ENCODE measurements at regions not wholly inside any gene's neighbourhood (a gene's known extent, or its start where the extent isn't known, plus 50 kb on each side); places are given as distances from the start of the nearest gene placed in this dataset.

GRCh38 chr9:89810431-89810830, 205.6 kb downstream of the GADD45G start:
- no peak for DNase-seq (ENCODE audit: low spot score)

DNA sequence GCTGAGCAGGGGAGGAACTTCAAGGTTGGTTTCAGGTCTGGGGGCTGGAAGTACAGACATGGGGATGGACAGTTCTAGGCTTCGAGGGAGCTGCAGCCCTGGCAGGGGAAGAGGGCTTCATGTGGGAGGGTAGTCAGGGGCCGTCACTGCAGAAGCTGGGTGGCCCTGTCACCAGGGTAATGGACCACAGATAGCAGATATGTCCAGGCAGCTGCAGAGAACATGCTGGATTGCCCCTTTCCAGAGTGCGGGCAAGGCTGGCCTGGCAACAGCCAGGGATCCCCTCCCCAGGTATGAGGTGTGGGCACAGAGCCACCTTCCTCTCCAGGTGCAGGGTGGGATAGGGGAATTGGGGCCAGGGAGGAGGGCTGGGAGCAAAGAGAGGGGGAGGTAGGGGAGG, 206.5 kb downstream of the GADD45G start:
- no peak for DNase-seq (ENCODE audit: low spot score)

GRCh38 chr9:89811886-89812450, 207.2 kb downstream of the GADD45G start:
- no peak for DNase-seq (ENCODE audit: low spot score)

DNA sequence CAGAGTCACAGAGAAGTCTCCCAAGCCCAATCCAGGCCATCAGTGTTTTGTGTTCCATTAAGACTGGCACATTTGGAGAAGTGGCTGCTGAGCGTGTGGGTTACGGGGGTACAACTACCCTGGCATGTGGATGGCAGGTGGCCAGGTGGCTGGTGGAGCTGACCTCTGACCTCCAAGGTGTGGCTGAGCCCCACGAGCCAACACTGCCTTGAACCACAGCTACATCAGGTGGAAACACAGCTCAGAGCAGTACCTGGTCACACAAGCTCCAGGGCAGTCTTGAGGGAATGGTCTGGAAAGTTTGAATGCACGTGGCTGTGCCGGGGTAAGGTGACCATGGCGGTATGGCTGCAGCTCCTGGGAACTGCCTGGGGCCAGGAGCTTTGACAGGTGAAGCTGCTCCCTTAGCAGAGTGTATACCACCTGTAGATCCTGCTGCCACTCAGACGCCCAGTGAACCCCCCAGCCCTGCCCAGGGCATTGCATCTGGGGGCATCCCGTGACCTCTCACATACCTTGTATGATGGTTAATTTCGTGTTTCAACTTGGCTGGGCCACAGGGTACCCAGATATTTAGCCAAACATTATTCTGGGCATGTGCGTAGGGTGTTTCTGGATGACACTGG, 207.9 kb downstream of the GADD45G start:
- DNase-seq (ENCODE audit: low spot score): no peak

DNA sequence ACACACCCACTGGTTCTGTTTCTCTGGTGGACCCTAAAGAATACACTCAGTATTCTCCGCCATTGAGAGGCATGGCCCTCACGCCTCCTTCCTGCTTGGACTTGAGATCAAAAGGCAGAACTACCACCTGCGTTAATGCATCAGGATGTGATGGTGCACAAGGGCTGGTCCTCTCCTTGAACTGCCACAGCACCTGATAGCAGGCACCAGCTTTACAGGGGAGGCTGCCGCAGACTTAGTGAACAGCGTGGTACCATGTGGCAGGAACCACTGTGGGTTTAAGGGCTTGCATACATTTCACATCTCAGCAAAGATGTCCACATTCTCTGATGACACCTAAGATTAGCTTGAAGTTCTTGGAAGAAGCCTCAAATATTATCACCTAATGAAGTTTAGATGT, 208.7 kb downstream of the GADD45G start:
- no peak for DNase-seq (ENCODE audit: low spot score)

GRCh38 chr9:89814340-89815040, 209.7 kb downstream of the GADD45G start:
- no peak for DNase-seq (ENCODE audit: low spot score)

GRCh38 chr9:89815061-89815902, 210.5 kb downstream of the GADD45G start:
- no peak for DNase-seq (ENCODE audit: low spot score)

- DNase-seq (ENCODE audit: low spot score): no peak
Measured at GRCh38 chr9:89815903-89816573, 211.2 kb downstream of the GADD45G start.

DNA sequence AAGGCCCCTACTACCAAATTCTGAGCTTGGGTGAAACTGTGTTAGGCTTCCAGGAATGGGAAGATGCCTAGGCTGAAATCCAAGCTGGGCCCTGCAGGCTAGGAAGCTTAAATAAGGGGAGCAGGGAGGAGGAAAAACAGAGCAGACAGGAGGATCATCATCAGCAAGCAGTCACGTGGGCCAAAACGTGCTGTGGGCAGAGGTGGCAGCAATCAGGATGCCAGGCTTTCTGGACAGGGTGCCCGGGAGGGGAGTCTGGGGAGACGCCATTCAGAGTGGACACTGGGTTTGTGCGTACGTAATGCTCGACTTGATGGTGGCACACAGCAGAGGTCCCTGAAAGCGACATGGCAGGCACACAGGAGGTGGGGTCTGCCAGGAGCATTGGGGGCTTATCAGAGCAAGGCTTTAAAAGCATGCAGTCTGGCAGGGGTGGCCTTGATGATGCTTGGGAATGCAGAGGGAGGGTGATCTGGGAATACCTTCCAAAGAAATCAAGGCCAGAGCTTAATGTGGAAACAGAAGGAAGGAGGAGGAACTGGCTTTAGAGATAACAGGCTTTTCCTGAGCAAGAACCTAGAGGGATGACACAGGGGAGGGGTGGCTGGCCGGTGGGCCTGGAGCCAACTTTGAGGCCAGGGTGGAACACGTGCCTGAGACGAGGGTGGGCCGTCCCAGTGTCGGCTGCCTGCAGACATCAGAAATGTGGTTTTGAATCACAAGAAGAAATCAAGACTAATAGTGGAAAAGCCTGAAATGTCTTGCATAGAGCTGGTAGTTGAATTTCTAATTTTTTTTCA, 212.5 kb downstream of the GADD45G start:
- DNase-seq (ENCODE audit: low spot score): no peak

GRCh38 chr9:89820337-89820736, 215.5 kb downstream of the GADD45G start:
- no peak for DNase-seq (ENCODE audit: low spot score)

DNA sequence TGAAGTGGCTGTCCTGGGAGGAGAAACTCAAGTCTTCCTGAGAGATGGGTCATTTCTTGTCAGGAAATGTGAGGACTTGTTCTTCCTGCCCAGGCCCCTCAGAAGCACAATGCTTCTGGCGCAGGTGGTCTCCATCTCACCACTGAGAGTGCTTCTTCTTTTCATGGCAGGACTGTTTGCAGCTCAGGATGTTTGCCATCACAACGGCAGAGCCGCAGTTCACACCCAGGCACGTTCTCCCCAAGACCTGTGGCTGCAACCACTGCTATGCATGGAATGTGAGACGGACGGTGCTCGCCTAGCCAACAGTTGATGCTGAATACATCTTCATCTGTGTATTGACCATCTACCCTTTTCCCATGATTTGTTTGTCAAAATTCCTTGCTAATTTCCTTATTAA, 216.3 kb downstream of the GADD45G start:
- no peak for DNase-seq (ENCODE audit: low spot score)

GRCh38 chr9:89822996-89823395, 218.2 kb downstream of the GADD45G start:
- no peak for DNase-seq (ENCODE audit: low spot score)

- DNase-seq (ENCODE audit: low spot score): no peak
Measured at GRCh38 chr9:89825669-89826068, 220.9 kb downstream of the GADD45G start.

DNA sequence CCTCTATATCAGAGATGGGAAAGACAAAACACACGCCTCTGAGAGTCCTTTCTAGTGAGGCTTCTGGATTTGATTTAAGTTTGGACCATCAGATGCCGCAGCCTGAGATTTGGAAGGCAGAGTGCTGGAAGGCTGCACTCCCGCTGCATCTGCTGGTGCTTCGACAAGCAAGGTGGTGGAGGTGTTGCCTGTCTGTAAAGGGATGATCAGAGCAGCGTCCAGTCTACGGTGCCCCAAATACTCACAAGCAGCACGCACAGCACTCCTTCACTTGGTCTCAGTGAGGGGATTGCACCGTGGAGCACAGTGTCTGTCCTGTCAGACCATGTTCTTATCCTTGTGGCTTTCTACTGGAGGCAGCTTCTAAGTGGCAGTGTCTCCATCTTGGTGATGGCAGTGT, 221.4 kb downstream of the GADD45G start:
- no peak for DNase-seq (ENCODE audit: low spot score)

GRCh38 chr9:89829346-89829745, 224.5 kb downstream of the GADD45G start:
- no peak for DNase-seq (ENCODE audit: low spot score)

GRCh38 chr9:89835666-89836065, 230.9 kb downstream of the GADD45G start:
- no peak for DNase-seq (ENCODE audit: low spot score)

DNA sequence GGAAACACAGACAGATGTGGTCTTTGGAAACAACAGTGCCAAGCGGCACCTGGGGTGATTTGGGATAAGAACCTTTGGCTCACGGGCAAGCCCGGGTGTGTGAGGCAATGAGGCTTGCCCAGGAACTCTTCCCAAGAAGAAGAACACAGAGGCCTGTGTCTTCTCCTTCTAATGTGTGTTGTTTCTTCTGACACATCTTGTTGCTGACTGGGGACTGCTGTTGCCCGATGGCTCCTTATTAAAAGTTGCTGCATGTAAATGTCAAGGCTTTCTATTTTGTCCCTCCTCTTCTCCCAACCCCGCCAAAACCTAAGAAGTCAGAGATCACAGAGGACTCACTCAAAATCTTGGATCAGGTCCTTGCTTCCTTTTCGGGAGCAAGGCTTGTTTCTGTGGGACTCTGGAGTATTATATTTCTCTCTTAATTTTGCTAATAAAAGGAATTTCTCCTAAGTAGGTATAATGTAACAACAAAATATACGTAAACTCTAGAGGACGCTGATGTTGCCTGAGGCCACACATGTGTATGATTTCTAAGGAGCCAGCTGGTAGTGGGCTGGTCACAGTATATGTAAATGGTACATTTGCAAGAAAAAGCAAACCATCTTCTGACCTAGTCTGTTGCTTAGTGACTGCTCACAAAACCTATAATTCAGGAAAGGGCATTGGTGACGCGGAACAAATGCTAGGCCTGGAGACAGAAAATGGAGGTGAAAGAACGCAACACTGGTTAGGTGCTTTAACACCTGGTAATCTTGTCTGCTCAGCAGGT, 232.5 kb downstream of the GADD45G start:
- DNase-seq (ENCODE audit: low spot score): no peak

DNA sequence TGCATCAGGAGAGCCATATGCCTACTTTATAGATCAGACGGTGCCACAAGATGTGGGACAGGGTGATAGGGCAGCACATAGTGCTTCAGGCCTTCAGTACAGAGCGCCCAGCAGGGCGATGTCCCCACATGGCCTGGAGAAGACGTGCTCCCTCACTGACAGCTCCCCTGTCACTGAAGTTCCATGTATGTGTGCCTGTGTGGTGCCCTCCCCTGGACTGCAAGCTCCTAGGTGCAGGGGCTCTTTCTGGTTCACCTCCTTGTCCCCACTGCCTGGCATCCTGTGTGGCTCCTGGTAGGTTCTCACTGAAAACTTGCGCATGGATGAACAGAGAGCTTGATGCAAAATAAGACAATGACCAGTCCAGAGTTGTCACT, 233.1 kb downstream of the GADD45G start:
- DNase-seq (ENCODE audit: low spot score): no peak

- DNase-seq (ENCODE audit: low spot score): no peak
Measured at GRCh38 chr9:89838621-89839020, 233.8 kb downstream of the GADD45G start.

- DNase-seq (ENCODE audit: low spot score): no peak
Measured at GRCh38 chr9:89839449-89839848, 234.6 kb downstream of the GADD45G start.

DNA sequence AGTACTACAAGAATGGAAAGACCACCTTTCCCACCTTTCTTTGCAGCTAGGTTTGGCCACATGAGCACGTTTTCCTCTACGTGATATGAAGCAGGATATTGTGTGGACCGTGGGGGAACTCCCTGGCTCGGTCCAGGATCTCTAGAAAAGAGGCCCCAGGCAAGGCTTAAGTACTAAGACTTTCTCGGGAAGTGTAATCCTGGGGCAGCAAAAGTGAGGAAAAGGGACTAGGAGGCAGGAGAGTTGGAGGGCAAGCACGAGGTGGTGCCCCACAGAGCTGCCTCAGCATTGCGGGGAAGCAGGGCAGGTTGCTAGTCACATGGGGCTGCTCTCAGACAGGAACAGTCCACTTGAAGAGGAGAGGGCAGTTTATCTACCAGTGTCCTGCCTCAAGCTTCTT, 235.1 kb downstream of the GADD45G start:
- no peak for DNase-seq (ENCODE audit: low spot score)
